HepG2 (cell line): ENCODE measurements at regions not wholly inside any gene's neighbourhood (a gene's known extent, or its start where the extent isn't known, plus 50 kb on each side); places are given as distances from the start of the nearest gene placed in this dataset.

Experiments used
- ATAC-seq: fragments of 200-7000 bp; cut with Tn5 transposase; 3 replicates; pipeline ENCODE4 v1.9.1; 2020; ENCODE audit warnings: mild to moderate bottlenecking, moderate library complexity
- BruUV-seq: library from RNA; stranded (reverse); fragments of 400-500 nt; replicated peaks from 2 replicates; lab custom pipeline; 2021; lab: Mats Ljungman, UMichigan
- CTCF ChIA-PET: fragments of 300-600 bp; formaldehyde crosslinking; extraction: SDS; loops from one replicate; lab custom pipeline; 2021; ENCODE audit warnings: low total read pairs, inconsistent platforms, low intra/inter-chr PET ratio; lab: Yijun Ruan, JAX
- POLR2A ChIA-PET: fragments of 350-600 bp; sonication (Branson Sonifier 250); formaldehyde crosslinking; loops from one replicate; lab custom pipeline; 2020; ENCODE audit warnings: antibody characterized with exemption, inconsistent platforms; lab: Yijun Ruan, JAX
- DNase-seq: peaks from one replicate; pipeline ENCODE4 v3.0.0-alpha.2; 2015; ENCODE audit warnings: low spot score
- FAIRE-seq: peaks from 3 replicates; lab custom pipeline; 2011; peaks lifted over from hg19 to GRCh38; lab: Jason Lieb, UNC
- H2AFZ ChIP-seq: one replicate; pipeline ENCODE4 v1.6.1; 2011; ENCODE audit warnings: low read length, inconsistent platforms
- H3K27ac ChIP-seq: fragments of 300-600 bp; 3 replicates; pipeline ENCODE4 v1.8.0; 2011; ENCODE audit warnings: mixed run types, mild to moderate bottlenecking, mixed read lengths, low read length, inconsistent platforms; ENCODE audit not compliant: insufficient read depth; ENCODE audit errors: extremely low read length
- H3K27me3 ChIP-seq, 2 experiments: fragments of 200-600 bp in 1 of 2; 2 replicates in 1 of 2; 3 replicates in 1 of 2; pipeline versions ENCODE4 v1.6.0 to v1.8.0; 2011; ENCODE audit warnings: low read length in 2 of 2, mild to moderate bottlenecking in 2 of 2, moderate library complexity in 2 of 2, inconsistent platforms in 1 of 2; ENCODE audit not compliant: insufficient read depth in 2 of 2, control insufficient read depth in 1 of 2
- H3K36me3 ChIP-seq, 2 experiments: fragments of 200-600 bp in 1 of 2; replicated peaks in 1 of 2; 2 replicates in 1 of 2; 3 replicates in 1 of 2; pipeline versions ENCODE4 v1.5.1 to v1.8.0; 2011; ENCODE audit warnings: low read length in 2 of 2, inconsistent platforms in 1 of 2; ENCODE audit not compliant: insufficient read depth in 2 of 2, control insufficient read depth in 1 of 2
- H3K4me1 ChIP-seq: 2 replicates; pipeline ENCODE4 v1.5.1; 2012; ENCODE audit warnings: low read length, inconsistent platforms; ENCODE audit not compliant: insufficient read depth
- H3K4me2 ChIP-seq: 2 replicates; pipeline ENCODE4 v1.6.0; 2011; ENCODE audit warnings: low read depth, low read length, inconsistent platforms
- H3K4me3 ChIP-seq, 3 experiments: fragments of 200-600 bp in 1 of 3; sonication (generic), shearing (Covaris generic) in 1 of 3; replicated peaks in 1 of 3; 2 replicates each; pipeline ENCODE4 v1.5.1; 2011 to 2016; ENCODE audit warnings: low read length in 3 of 3, inconsistent platforms in 2 of 3, low read depth in 2 of 3, mild to moderate bottlenecking in 2 of 3, control low read depth in 1 of 3, mixed read lengths in 1 of 3; ENCODE audit not compliant: insufficient read depth in 1 of 3
- H3K79me2 ChIP-seq: one replicate; pipeline ENCODE4 v1.6.1; 2011; ENCODE audit warnings: low read length, inconsistent platforms; ENCODE audit not compliant: insufficient read depth
- H3K9ac ChIP-seq: 2 replicates; pipeline ENCODE4 v1.6.0; 2011; ENCODE audit warnings: mild to moderate bottlenecking, low read depth, low read length, inconsistent platforms; ENCODE audit not compliant: insufficient read depth
- H3K9me3 ChIP-seq: 2 replicates; pipeline ENCODE4 v1.5.1; 2012; ENCODE audit warnings: mild to moderate bottlenecking, low read length
- H4K20me1 ChIP-seq: 2 replicates; pipeline ENCODE4 v1.6.0; 2011; ENCODE audit warnings: inconsistent platforms, mild to moderate bottlenecking, low read length, moderate library complexity; ENCODE audit not compliant: insufficient read depth
- CHD4 ChIP-seq: fragments of 200-600 bp; sonication (generic); IDR thresholded peaks from 2 replicates; pipeline ENCODE4 v1.7.0; 2017; ENCODE audit warnings: mild to moderate bottlenecking, low read length, borderline replicate concordance
- ESRRA ChIP-seq: sonication (generic); formaldehyde crosslinking; IDR thresholded peaks from 2 replicates; pipeline ENCODE4 v1.5.1; 2020; ENCODE audit warnings: mild to moderate bottlenecking, low read depth, missing genetic modification reagents
- EZH2 ChIP-seq: conservative IDR thresholded peaks from 2 replicates; pipeline ENCODE4 v1.6.1; 2012; ENCODE audit warnings: mild to moderate bottlenecking, low read depth, low read length, moderate library complexity
- GTF2F1 ChIP-seq: fragments of 150-350 bp; IDR thresholded peaks from 2 replicates; pipeline ENCODE4 v1.6.1; 2014; ENCODE audit warnings: low read length
- GZF1 ChIP-seq: sonication (generic); formaldehyde crosslinking; IDR thresholded peaks from 2 replicates; pipeline ENCODE4 v1.5.1; 2020; ENCODE audit warnings: mild to moderate bottlenecking, missing genetic modification reagents
- HMG20A ChIP-seq: IDR thresholded peaks from 2 replicates; pipeline ENCODE4 v1.6.1; 2016; ENCODE audit warnings: borderline replicate concordance
- HNF4G ChIP-seq, 2 experiments: sonication (generic) in 1 of 2; formaldehyde crosslinking in 1 of 2; IDR thresholded peaks; 2 replicates each; pipeline versions ENCODE4 v1.4.0 to v1.6.1; 2011 to 2020; ENCODE audit warnings: borderline replicate concordance in 2 of 2, low read depth in 2 of 2, mild to moderate bottlenecking in 2 of 2, low read length in 1 of 2, missing genetic modification reagents in 1 of 2, moderate library complexity in 1 of 2
- NR2C2 ChIP-seq: sonication (generic); formaldehyde crosslinking; IDR thresholded peaks from 2 replicates; pipeline ENCODE4 v1.4.0; 2020; ENCODE audit warnings: missing genetic modification reagents, mild to moderate bottlenecking, moderate library complexity, borderline replicate concordance
- PAXIP1 ChIP-seq: sonication (generic); formaldehyde crosslinking; conservative IDR thresholded peaks from 2 replicates; pipeline ENCODE4 v1.4.0; 2020; ENCODE audit warnings: mild to moderate bottlenecking, missing genetic modification reagents, moderate library complexity
- PBX3 ChIP-seq: sonication (generic); formaldehyde crosslinking; IDR thresholded peaks from 2 replicates; pipeline ENCODE4 v1.8.1; 2023; ENCODE audit warnings: missing genetic modification reagents, inconsistent platforms, borderline replicate concordance
- RORA ChIP-seq: sonication (generic); formaldehyde crosslinking; IDR thresholded peaks from 2 replicates; pipeline ENCODE4 v1.5.0; 2020; ENCODE audit warnings: mild to moderate bottlenecking, missing genetic modification reagents, moderate library complexity
- SNAPC5 ChIP-seq: sonication (generic); formaldehyde crosslinking; IDR thresholded peaks from 2 replicates; pipeline ENCODE4 v1.8.1; 2023; ENCODE audit warnings: mild to moderate bottlenecking, missing genetic modification reagents, borderline replicate concordance
- SP4 ChIP-seq: sonication (generic); formaldehyde crosslinking; IDR thresholded peaks from 2 replicates; pipeline ENCODE4 v1.8.1; 2023; ENCODE audit warnings: mild to moderate bottlenecking, missing genetic modification reagents
- ZFP36L1 ChIP-seq: sonication (generic); formaldehyde crosslinking; IDR thresholded peaks from 2 replicates; pipeline ENCODE4 v1.8.0; 2022; ENCODE audit warnings: mild to moderate bottlenecking, missing genetic modification reagents, moderate library complexity
- ZNF205 ChIP-seq: IDR thresholded peaks from 2 replicates; pipeline ENCODE4 v1.6.1; 2018; ENCODE audit warnings: missing biosample characterization, missing genetic modification reagents
- ZNF256 ChIP-seq: sonication (generic); formaldehyde crosslinking; conservative IDR thresholded peaks from 2 replicates; pipeline ENCODE4 v1.4.0; 2020; ENCODE audit warnings: missing genetic modification reagents
- ZNF670 ChIP-seq: sonication (generic); formaldehyde crosslinking; IDR thresholded peaks from 2 replicates; pipeline ENCODE4 v1.8.0; 2022; ENCODE audit warnings: mild to moderate bottlenecking, missing genetic modification reagents, borderline replicate concordance
- ZNF850 ChIP-seq: sonication (generic); formaldehyde crosslinking; conservative IDR thresholded peaks from 2 replicates; pipeline ENCODE4 v1.9.0; 2021; ENCODE audit warnings: mild to moderate bottlenecking, missing genetic modification reagents
- WGBS: methylation state at CpG from one replicate; pipeline ENCODE4 v1.1.6; 2017; ENCODE audit warnings: low lambda C conversion rate; 5-methylcytosine and 5-hydroxymethylcytosine counted together
- in situ Hi-C: cut with HindIII; loops from 2 replicates; pipeline ENCODE4 v1.10.0; 2017; ENCODE audit warnings: low pct_unique_long_range_greater_than_20kb; ENCODE audit not compliant: extremely low pct_ligation_motif_present
- intact Hi-C: fragments of 100-400 bp; cut with micrococcal nuclease; formaldehyde crosslinking; loops from one replicate; pipeline ENCODE4 v1.10.0; 2022; ENCODE audit not compliant: unreplicated experiment

- TF ChIP-seq PBX3 (CRISPR knock-in tag) (no peak), ZNF256 (CRISPR knock-in tag) (no peak)
- TF ChIP-seq, all 625 proteins: peak for 0
Observed at GRCh38 chr13:84131249-84131648, 249.0 kb upstream of the SLITRK1 start (continued).

- ATAC-seq (no peak), FAIRE-seq (no peak), DNase-seq (no peak)
- intact Hi-C loops, result no loop called here
- H3K27me3 ChIP-seq, result no peaks in the 10 kb centered on the region
- no TSS peak for BruUV-seq
- in situ Hi-C loops, result no loop called here
- no peaks in the 10 kb centered on the region for H4K20me1 ChIP-seq
- no peaks in the 10 kb centered on the region for H3K4me1 ChIP-seq
- H3K36me3 ChIP-seq, result no peaks in the 10 kb centered on the region
- WGBS, result 0% methylated on average over 1 of the region's 1 CpG
- H3K9ac ChIP-seq, result no peak overlapping the region
- CTCF ChIA-PET, result no interaction called here
- POLR2A ChIA-PET, result no interaction called here
- no peak overlapping the region for H3K4me2 ChIP-seq
- H3K27ac ChIP-seq, result no peak overlapping the region
- TF ChIP-seq CHD4 (no peak), ZFP36L1 (no peak), EZH2 (no peak), SP4 (CRISPR knock-in tag) (no peak), ZNF205 (CRISPR knock-in tag) (no peak), RORA (CRISPR knock-in tag) (no peak), SNAPC5 (no peak), NR2C2 (CRISPR knock-in tag) (no peak), ZNF670 (CRISPR knock-in tag) (no peak), HMG20A (CRISPR knock-in tag) (no peak), PAXIP1 (CRISPR knock-in tag) (no peak), GZF1 (CRISPR knock-in tag) (no peak), GTF2F1 (no peak), HNF4G (IDR thresholded peaks at IDR 0.05; ENCODE audit: borderline replicate concordance, low read depth, low read length) (no peak), HNF4G (CRISPR knock-in tag; IDR thresholded peaks at IDR 0.05; ENCODE audit: borderline replicate concordance, low read depth) (no peak), ESRRA (no peak), ZNF850 (CRISPR knock-in tag) (no peak)
- no peak overlapping the region for H3K4me3 ChIP-seq
- no peak overlapping the region for H2AFZ ChIP-seq
- H3K79me2 ChIP-seq, result no peaks in the 10 kb centered on the region
- H3K9me3 ChIP-seq, result 0 out of 2 replicates have a peak, but pooled peaks cover 4% of the 10 kb centered on the region
Observed at GRCh38 chr13:84130495-84131114, 248.3 kb upstream of the SLITRK1 start.
